Fibroblast of skin of right biceps (primary cell): ENCODE measurements at regions not wholly inside any gene's neighbourhood (a gene's known extent, or its start where the extent isn't known, plus 50 kb on each side); places are given as distances from the start of the nearest gene placed in this dataset.
"Not testable (repeated sequence)": the region's sequence is repeated elsewhere in the genome, so short reads cannot be mapped to it uniquely, and the experiment has no call there.

ENCODE experiments used
- DNase-seq: peaks from one replicate; pipeline ENCODE4 v3.0.0-alpha.2; 2013

- peak; percentile 9 for DNase-seq
Measured at GRCh38 chr5:121503111-121503840, 348.4 kb upstream of the FTMT start.

DNA sequence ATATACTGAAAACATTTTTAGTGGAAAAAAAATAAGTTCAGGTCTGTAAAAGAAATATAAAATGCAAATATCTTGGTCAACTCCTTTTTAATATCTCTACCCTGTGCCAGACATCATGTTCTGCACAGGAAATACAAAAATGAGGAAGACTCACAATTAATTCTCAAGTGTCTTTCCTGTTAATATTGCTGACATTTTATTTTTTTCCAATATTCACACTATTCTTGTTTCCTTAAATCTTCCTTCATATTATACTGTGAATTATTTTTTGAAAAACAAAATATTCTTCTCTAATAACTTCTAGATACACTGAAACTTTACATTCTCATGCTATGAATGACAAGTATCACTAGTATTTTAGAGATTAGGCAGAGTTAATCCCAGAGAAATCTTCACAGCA is 334.7 kb upstream of the FTMT start:
- DNase-seq: no peak

DNA sequence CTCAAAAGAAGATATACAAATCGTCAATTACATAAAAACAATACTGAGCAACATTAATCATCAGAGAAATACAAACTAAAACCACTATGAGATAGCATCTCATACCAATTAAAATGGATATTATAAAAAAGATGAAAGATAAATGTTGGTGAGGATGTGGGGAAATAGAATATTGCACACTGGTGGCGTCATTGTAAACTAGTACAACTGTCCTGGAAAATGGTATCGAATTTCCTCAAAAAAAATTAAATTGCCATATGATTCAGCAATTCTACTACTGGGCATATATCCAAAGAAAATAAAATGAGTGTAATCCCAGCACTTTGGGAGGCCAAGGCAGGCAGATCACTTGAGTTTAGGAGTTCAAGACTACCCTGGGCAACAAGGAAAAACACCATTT is 326.0 kb upstream of the FTMT start:
- DNase-seq: peak; percentile 6

DNA sequence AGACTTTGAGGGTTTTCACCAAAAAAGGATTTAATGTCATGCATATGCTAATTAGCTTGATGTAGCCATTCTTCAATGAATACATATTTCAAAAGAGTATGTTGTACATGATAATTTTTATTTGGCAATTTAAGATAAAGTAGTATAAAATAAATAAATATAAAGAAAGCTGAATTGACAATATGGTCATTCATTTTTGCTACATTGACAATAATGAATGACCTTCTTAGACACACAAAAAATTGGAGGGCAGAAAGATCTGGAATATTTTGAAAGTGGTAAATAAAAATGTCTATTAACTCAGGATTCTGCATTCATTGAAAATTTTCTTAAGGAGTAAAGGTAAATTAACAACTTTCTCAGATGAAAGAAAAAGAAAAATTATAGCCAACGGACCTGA is 324.8 kb upstream of the FTMT start:
- DNase-seq: no peak

GRCh38 chr5:121533814-121534213 is 317.9 kb upstream of the FTMT start:
- DNase-seq: no peak

DNA sequence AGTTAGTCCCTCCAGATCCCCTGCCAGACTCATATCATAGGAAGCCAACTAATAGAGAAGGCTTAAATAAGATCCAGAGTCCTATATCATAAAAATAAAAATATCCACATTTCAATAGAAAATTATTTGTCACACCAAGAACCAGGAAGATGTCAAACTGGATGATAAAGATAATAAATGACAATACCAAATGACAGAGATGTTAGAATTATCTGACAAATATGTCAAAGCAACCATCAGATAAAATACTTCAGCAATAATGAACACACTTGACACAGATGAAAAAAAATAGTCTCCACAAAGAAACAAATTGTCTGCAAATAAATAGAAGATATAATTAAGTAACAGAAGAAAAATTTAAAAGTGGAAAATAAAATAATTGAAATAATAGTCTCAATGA is 300.7 kb upstream of the FTMT start:
- no peak for DNase-seq

DNA sequence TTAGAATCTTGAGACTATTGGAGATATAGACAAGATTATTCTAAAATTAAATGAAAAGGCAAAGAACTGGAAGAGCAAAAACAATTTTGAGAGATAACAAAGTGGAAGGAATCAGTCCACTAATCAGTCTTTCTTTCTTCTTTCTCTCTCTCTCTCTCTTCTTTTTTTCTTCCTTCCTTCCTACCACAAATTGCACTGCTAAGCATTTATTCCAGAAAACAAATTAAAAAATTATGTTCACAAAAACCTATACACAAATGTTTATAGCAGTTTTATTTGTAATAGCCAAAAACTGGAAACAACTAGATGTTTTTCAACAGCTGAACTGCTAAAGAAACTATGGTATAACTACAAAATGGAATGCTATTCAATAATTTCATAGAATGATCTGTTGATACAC is 291.9 kb upstream of the FTMT start:
- no peak for DNase-seq

DNA sequence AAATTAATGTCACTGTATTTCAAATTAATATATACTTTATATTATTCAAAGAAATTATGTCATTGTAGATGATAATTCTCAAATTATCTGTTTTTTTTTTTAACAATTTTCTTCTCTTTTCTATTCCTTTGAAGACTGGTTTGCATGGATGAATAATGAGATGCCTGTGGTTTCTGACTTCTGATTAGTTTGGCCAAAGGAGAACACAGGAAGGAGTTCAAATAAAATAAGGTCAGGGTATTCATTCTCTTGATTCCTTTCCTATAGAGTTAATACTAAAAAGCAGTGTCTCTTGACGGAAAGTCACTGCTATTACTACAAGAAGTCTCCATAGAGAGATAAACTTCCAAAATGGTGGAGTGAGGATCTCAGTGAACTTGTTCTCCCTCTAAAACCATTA is 279.6 kb upstream of the FTMT start:
- DNase-seq: no peak

DNA sequence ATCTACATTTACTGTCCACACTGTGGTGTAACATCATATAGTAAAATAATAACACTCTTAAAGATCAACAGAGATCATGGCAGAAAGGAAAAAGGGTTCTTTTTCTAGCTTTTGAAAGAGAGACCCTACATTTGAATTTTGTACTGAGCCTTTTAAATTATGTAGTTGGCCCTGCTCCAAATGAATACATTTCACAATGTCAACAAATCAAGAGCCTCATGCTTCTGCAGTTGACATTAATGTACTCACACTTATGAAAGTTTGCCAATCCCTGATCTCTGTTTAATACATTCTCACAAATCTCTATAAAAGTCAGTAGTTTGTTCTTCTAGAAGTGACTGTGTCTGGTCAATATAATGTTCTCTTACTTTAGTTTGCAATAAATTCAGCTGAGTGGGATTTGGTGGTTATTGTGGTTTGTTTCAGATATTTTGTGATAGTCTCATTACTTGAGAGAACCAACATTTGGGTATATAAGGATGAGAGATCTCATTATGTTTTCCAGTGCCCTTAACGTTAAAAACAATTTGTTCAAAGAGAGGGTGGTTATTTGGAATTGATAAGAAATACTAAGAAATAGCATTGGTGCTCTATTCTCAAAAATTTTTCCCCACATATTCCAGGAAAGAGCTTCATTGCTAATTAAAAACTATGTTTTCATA is 277.8 kb upstream of the FTMT start:
- no peak for DNase-seq

DNA sequence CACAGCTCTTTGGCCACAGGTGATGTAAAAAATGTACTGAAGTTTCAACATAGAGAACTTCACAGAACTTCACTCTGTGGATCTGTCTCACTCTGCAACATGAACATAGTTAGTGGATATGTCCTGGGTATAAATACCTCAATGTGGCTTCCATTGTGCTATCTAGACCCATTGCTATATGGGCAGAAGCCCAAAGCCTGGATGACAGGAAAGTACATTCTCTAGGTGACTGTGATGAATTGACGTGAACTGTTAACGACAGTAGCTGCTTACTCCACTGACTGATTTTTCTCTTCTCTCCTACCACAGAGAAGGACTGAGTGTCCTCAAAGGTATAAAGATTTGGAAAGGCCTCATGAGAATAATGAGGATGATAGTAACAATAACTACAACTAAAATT is 270.1 kb upstream of the FTMT start:
- no peak for DNase-seq

GRCh38 chr5:121596882-121597281 is 254.8 kb upstream of the FTMT start:
- no peak for DNase-seq

DNA sequence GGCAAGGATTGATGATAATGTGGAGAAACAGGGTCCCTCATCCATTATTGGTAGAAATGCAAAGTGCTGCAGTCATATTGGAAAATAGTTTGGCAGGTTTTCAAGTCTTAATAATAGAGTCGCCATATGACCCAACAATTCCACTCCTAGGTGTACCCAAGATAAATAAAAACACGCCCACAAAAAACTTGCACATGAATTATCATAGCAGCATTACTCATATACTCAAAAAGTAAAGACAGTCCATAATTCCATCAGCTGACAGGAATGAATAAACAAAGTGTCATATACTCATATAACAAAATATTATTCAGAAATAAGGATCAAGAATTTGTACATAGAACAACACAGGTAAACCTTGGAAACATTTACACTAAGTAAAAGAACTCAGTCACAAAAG is 242.9 kb upstream of the FTMT start:
- no peak for DNase-seq

DNA sequence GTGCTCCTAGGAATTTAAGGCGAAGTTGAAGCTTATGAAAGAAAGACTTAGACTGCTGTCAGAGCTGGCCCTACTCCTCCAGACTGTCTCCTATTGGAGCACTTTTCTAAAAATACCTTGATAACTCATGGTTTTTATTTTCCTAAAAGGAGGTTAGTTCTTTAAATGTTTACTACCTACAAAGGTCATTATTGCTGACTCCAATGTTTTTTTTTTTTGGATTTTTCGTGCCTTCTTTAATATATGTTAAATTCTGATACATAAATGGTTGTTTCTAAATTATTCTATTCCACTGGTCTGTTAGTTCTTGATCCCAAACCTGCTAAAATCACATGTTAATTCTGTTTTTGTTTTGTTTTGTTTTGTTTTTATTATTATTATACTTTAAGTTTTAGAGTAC is 227.6 kb upstream of the FTMT start:
- DNase-seq: no peak

- peak; percentile 3 for DNase-seq
Measured at GRCh38 chr5:121628783-121629182, 222.9 kb upstream of the FTMT start.

DNA sequence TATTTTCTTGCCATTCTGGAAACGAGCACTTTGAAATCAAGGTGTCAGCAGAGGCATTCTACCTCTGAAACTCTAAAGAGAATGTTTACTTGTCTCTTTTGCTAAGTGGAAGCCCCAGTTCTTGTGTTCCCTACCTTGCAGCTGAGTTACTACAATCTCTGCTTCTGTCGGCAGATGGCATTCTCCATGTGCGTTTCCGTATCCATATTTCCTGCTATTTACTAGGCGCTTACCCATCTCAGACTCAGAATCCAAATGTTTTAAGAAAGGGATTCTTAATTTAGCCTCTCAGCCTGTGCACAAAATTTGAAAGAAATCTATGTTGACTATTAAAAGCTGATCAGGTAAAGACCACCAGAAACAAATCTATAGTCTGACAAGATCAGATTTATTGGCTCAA is 221.3 kb upstream of the FTMT start:
- DNase-seq: peak; percentile 7

DNA sequence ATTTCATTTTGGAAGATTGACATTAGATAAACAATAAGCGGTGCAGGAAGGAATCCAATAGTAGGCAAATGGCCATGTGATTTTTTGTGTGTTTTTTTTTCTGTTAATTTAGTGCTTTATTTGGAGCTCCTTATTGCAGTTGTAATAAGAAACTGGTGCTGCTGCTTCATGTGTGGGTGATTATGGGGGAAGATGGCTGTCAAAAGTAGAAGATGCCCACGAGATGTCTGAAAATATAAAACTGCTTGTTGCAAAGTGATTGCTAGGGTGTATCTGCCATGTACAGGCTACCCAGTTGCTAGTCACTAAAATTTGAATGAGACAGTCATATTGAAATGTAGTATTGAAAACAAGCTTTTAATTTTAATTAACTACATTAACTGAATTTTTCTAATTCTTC is 216.7 kb upstream of the FTMT start:
- no peak for DNase-seq

DNA sequence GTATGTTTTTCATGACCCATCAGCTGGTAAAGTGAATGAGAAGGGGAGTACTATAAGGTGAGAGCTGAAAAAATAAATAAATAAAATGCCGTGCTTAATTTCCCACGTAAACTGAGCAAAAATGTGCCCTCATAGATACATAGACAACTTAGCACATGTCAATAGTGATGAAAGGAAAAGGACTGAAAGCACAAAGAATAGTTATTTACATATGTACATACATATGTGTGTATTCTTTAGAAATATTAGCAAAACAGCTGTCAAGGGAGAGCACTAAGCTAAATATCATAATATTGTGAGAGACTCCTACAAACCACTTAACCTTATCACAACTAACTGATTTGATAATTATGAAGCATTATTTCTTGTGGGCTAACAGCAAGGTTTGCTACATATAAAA is 213.6 kb upstream of the FTMT start:
- no peak for DNase-seq

DNA sequence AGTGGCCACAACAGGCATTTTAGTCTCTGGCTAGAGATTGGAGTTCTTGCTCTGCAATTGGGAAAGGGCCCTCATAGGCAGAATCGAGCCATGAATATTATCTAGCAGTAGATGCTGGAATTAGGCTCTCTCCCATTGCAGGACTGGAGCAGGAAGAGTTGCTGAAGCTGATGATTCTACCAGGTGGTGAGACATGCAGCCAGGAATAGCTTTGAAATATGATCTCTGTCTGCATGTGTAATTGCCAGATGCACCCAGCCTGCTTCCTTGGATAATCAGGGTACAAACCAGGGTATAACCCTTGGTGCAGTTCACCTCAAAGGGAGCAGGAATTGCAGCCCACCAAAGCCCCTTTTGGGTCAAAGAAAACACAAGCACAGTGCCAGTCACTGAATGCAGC is 211.4 kb upstream of the FTMT start:
- DNase-seq: no peak

DNA sequence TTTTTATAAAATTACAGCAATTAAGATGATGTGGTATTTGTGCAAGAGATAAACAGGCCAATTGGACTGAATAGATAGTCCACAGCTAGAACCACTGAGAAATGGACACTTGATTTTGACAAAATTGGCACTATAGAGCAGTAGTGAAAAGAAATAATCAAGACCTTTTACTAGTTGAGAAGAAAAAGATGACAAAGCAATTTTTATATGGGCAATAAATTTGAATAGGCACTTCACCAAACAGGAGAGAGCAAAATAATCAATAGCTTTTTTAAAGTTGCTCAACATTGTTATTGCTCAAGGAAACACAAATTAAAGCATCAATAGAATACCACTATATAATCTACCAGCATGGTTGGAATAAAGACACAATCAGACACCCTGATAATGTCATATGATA is 193.5 kb upstream of the FTMT start:
- no peak for DNase-seq

DNA sequence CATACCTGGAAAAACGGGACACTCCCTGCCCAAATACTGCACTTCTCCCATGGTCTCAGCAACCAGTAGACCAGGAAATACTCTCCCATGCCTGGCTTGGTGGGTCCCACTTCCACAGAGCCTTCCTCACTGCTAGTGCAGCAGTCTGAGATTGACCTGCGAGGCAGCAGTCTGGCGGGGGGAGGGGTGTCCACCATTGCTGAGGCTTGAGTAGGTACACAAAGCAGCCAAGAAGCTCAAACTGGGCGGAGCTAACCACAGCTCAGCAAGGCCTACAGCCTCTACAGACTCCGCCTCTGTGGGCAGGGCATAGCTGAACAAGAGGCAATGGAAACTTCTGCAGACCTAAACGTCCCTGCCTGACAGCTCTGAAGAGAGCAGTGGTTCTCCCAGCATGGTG is 191.5 kb upstream of the FTMT start:
- no peak for DNase-seq

DNA sequence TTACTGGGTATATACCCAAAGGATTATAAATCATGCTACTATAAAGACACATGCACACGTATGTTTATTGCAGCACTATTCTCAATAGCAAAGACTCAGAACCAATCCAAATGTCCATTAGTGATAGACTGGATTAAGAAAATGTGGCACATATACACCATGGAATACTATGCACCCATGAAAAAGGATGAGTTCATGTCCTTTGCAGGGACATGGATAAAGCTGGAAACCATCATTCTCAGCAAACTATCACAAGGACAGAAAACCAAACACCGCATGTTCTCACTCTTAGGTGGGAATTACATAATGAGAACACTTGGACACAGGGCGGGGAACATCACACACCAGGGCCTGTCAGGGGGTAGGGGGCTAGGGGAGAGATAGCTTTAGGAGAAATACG is 186.1 kb upstream of the FTMT start:
- not testable (repeated sequence) for DNase-seq

- DNase-seq: no peak
Measured at GRCh38 chr5:121667292-121667691, 184.4 kb upstream of the FTMT start.

DNA sequence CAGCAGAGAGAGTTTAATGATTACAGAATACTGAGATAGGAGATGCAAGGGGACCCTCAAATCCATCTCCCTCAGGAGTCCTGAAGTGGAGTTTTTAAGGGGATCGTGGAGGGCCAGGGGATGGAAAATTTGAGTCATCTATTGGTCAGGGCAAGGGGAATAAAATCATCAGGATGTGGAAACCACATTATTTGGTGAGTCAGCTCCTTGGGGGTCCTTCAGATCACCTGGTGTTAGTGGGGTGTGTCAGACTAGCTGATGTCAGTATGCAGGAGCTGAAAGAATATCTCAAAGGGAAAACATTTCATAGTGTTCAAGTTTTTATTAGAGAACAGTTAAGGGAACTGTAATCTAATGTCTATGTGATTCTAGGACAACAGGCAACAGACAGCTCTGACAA is 183.0 kb upstream of the FTMT start:
- peak; percentile 56 for DNase-seq

DNA sequence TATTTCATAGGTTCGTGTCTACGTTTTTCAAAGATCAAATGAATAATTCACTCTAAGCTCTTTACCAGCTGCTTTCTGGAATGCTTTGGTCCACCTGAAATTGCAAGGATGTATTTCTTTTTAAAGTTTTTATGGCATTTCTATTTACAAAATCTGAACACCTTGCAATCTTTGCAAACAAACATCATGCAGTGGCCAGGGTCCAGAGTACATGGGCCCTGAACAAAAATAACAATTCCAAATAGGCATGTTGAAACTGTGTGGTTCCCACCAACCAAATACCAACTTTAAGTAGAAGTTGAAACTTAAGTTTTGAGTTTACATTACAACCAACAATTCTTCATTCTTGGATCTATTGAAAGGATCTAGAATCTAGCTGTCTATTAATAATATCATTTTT is 180.1 kb upstream of the FTMT start:
- no peak for DNase-seq

DNA sequence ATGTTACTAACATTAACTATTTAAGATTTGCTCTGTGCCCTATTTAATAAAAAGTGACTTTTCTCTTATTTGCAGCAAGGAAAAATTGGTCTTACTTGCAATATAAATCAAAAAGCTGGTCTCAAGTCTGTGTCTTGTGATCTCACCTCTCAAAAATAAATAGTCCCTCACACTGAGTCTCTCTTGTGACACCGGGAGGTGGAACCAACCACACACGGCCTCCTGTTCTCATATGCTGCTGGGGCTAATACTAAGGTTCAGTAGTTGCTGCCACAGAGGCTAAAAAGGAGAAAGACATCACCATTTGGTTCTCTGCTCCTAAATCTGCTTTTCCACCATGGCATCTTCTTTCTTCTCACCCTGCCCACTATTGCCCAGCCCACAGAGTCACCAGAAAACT is 175.8 kb upstream of the FTMT start:
- DNase-seq: no peak
